Mesodermal cell (in vitro differentiated cells): ENCODE measurements at regions not wholly inside any gene's neighbourhood (a gene's known extent, or its start where the extent isn't known, plus 50 kb on each side); places are given as distances from the start of the nearest gene placed in this dataset.

Experiments used
- H3K27ac ChIP-seq: 2 replicates; pipeline ENCODE4 v1.7.0; 2013; ENCODE audit warnings: mild to moderate bottlenecking, low read depth, low read length, moderate library complexity; ENCODE audit not compliant: severe bottlenecking
- H3K36me3 ChIP-seq: 2 replicates; pipeline ENCODE4 v1.7.1; 2013; ENCODE audit warnings: mild to moderate bottlenecking, low read length, moderate library complexity; ENCODE audit not compliant: control insufficient read depth, insufficient read depth
- H3K4me1 ChIP-seq: one replicate; pipeline ENCODE4 v1.7.1; 2013; ENCODE audit warnings: mild to moderate bottlenecking, low read length; ENCODE audit not compliant: insufficient read depth, control insufficient read depth, poor library complexity, severe bottlenecking
- H3K4me3 ChIP-seq: 2 replicates; pipeline ENCODE4 v1.7.0; 2013; ENCODE audit warnings: low read length, control low read depth, mild to moderate bottlenecking; ENCODE audit not compliant: insufficient read depth, poor library complexity, severe bottlenecking; ENCODE audit errors: extremely low read depth
- H3K9me3 ChIP-seq: 2 replicates; pipeline ENCODE4 v1.7.1; 2013; ENCODE audit warnings: mild to moderate bottlenecking, low read length, moderate library complexity; ENCODE audit not compliant: control insufficient read depth
- WGBS, 2 experiments: methylation state at CpG; one replicate each; pipeline ENCODE4 v1.1.5; 2013; ENCODE audit warnings: missing lambda C conversion rate in 2 of 2; ENCODE audit not compliant: insufficient coverage in 2 of 2; 5-methylcytosine and 5-hydroxymethylcytosine counted together

GRCh38 chr4:64559571-64559970 lies 150.3 kb upstream of the TECRL start:
- H3K4me3 ChIP-seq, result no peak overlapping the region
- H3K9me3 ChIP-seq, result no peaks in the 10 kb centered on the region
- no peak overlapping the region for H3K27ac ChIP-seq
- no peaks in the 10 kb centered on the region for H3K4me1 ChIP-seq
- WGBS, 2 experiments, result 87 to 100% methylated on average over 3 to 4 of the region's 4 CpGs
- H3K36me3 ChIP-seq, result no peaks in the 10 kb centered on the region

- H3K4me1 ChIP-seq, result no peaks in the 10 kb centered on the region
- H3K4me3 ChIP-seq, result no peak overlapping the region
- H3K27ac ChIP-seq, result no peak overlapping the region
- H3K36me3 ChIP-seq, result no peaks in the 10 kb centered on the region
- no peaks in the 10 kb centered on the region for H3K9me3 ChIP-seq
Measured at GRCh38 chr4:64551125-64551524, 141.9 kb upstream of the TECRL start.

DNA sequence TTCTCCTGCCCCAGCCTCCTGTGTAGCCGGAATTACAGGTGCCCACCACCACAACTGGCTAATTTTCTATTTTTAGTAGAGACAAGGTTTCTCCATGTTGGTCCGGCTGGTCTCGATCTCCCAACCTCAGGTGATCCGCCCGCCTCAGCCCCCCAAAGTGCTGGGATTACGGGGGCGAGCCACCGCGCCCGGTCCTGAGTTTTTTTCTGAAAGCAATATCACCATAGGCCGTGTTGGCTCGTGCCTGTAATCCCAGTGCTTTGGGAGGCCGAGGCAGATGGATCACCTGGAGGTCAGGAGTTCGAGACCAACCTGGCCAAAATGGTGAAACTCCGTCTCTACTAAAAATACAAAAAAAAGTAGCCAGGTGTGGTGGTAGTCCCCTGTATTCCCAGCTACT lies 136.3 kb upstream of the TECRL start:
- no peaks in the 10 kb centered on the region for H3K36me3 ChIP-seq
- WGBS, 2 experiments, result 94 to 95% methylated on average over 9 to 14 of the region's 15 CpGs
- no peak overlapping the region for H3K27ac ChIP-seq

DNA sequence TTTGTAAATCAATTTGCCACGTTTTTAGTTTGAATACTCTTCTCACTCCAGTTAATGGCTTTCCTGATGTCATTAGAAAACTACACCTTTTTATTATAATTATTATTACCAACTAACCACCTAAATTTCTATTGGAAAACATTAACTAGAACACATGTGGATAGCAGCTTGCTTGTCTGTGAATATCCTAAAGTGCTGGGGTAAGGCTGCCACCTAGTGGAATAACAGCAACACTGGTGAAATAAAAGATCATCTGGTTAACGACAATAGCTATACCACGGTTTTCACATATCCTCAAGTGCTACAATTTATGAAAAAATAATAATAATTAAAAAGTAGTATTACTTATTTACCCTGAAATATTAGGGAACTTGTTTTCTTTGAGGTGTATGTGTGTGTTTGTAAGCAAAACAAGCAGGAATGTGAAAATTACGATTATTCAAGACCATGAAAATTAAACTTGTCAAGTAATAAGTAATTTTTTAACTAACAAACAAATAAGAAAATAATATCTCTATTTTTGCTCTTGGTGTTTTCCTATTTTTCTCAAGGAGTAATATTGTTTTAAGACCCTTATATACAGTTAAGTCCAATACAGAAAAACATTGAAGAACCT lies 130.1 kb upstream of the TECRL start:
- no peaks in the 10 kb centered on the region for H3K36me3 ChIP-seq
- H3K9me3 ChIP-seq, result no peaks in the 10 kb centered on the region
- H3K4me1 ChIP-seq, result no peaks in the 10 kb centered on the region
- H3K4me3 ChIP-seq, result no peak overlapping the region
- no peak overlapping the region for H3K27ac ChIP-seq
- WGBS, 2 experiments, result no CpG with 5 or more reads among the region's 4 CpGs

More for the DNA sequence above, 136.3 kb upstream of the TECRL start:
- H3K4me1 ChIP-seq, result no peaks in the 10 kb centered on the region
- H3K9me3 ChIP-seq, result no peaks in the 10 kb centered on the region
- no peak overlapping the region for H3K4me3 ChIP-seq

DNA sequence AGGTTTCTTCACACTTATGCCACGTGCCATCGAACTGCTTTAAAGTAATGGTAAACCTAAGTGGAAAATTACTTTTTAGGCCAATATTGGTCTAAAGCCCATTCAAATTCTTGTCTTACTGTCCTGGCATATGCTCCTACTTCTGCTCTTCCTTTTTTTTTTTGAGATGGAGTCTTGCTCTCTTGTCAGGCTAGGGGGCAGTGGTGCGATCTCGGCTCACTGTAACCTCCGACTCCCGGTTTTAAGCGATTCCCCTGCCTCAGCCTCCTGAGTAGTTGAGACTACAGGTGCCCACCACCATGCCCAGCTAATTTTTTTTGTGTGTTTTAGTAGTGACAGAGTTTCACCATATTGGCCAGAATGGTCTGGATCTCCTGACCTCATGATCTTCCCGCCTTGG lies 129.0 kb upstream of the TECRL start:
- Histone ChIP-seq H3K36me3 (no peaks in the 10 kb centered on the region), H3K27ac (no peak overlapping the region), H3K9me3 (no peaks in the 10 kb centered on the region), H3K4me1 (no peaks in the 10 kb centered on the region), H3K4me3 (no peak overlapping the region)
- WGBS, 2 experiments, result 82 to 100% methylated on average over 1 of the region's 8 CpGs

DNA sequence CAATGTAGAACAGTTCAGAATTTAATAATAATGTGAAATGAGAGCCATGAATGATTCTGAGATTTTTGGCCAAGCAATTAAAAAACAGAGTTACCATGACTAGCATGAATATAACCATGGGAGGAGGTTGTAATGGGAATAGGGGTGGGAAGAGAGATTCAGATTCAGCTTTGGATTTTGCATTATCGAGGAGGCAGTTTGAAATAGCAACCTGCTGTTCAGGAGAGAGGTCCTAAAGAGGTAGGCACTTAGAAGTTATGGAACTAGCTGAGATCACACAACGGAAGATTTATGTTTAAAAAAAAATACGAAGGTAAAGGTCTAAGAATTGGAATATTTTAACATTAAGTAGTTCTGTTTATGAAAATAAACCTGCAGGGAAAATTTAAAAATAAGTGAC lies 124.4 kb upstream of the TECRL start:
- Histone ChIP-seq H3K4me1 (no peaks in the 10 kb centered on the region), H3K36me3 (no peaks in the 10 kb centered on the region), H3K4me3 (no peak overlapping the region), H3K9me3 (no peaks in the 10 kb centered on the region), H3K27ac (no peak overlapping the region)
- WGBS, 2 experiments, result 89 to 92% methylated on average over 3 of the region's 3 CpGs

GRCh38 chr4:64533159-64533558 lies 123.9 kb upstream of the TECRL start:
- H3K4me1 ChIP-seq, result no peaks in the 10 kb centered on the region
- H3K36me3 ChIP-seq, result no peaks in the 10 kb centered on the region
- H3K4me3 ChIP-seq, result no peak overlapping the region
- H3K27ac ChIP-seq, result no peak overlapping the region
- WGBS, 2 experiments, result no CpG with 5 or more reads among the region's 2 CpGs
- no peaks in the 10 kb centered on the region for H3K9me3 ChIP-seq

DNA sequence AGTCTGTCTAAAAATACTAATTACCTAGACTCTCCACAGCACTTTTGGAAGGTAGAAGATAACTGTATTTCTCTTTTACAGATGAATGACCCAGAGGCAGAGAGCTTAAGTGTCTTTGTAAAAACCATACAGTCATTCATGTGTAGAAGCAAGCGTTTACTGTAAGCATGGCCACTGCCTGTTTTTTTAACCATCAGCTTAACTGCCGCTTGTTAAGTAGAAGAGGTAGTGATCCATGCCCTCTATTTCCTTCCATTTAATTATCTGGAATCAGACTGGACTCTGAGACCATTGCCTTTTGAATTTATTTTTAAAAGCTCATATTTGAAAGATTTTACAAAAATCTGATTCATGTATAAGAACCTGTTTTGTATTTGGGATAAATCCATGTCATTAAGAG lies 111.2 kb upstream of the TECRL start:
- Histone ChIP-seq H3K4me1 (no peaks in the 10 kb centered on the region), H3K4me3 (no peak overlapping the region)
- no CpG with 5 or more reads among the region's 2 CpGs for WGBS, 2 experiments

DNA sequence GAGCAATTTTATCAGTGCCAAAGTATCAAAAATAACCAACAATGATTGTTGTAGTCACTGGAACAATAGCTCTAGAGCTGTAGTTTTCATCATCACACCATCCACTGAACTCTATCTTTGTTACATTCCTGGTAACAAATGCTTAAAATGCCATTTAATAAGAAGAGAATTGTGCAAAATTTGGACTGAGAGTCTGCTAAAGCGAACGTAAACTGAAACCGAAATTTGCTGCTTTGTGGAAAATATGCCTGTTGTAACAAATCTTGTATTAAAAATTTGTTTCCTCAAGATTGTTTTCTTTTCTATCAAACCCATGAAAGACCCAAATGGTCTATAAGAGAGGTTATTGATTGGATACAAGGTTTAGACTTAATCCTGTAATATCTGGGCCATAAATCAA lies 109.3 kb upstream of the TECRL start:
- WGBS, 2 experiments, result no CpG with 5 or more reads among the region's 3 CpGs
- Histone ChIP-seq H3K4me3 (no peak overlapping the region), H3K9me3 (no peaks in the 10 kb centered on the region)

More for the DNA sequence above, 111.2 kb upstream of the TECRL start:
- no peaks in the 10 kb centered on the region for H3K36me3 ChIP-seq
- H3K27ac ChIP-seq, result no peak overlapping the region
- no peaks in the 10 kb centered on the region for H3K9me3 ChIP-seq

DNA sequence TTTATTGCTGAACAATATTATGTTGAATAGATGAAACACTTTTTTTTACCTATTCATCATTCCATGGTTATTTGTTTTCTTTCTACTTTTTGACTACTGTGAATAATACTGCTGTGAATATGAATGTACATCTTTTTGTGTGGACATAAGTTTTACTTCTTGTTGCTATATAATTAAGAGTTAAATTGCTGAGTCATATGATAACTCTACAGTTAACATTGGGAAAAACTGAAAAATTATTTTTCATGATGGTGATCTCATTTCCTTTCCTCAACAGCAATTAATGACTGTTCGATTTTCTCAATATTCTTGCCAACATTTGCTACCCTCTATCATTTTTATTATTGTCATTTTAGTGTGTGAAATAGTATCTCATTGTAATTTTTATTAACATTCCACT lies 106.9 kb upstream of the TECRL start:
- Histone ChIP-seq H3K9me3 (no peaks in the 10 kb centered on the region), H3K4me1 (no peaks in the 10 kb centered on the region), H3K27ac (no peak overlapping the region), H3K4me3 (no peak overlapping the region), H3K36me3 (no peaks in the 10 kb centered on the region)
- no CpG with 5 or more reads among the region's 1 CpG for WGBS, 2 experiments

More for the DNA sequence above, 109.3 kb upstream of the TECRL start:
- no peaks in the 10 kb centered on the region for H3K4me1 ChIP-seq
- no peaks in the 10 kb centered on the region for H3K36me3 ChIP-seq
- no peak overlapping the region for H3K27ac ChIP-seq

DNA sequence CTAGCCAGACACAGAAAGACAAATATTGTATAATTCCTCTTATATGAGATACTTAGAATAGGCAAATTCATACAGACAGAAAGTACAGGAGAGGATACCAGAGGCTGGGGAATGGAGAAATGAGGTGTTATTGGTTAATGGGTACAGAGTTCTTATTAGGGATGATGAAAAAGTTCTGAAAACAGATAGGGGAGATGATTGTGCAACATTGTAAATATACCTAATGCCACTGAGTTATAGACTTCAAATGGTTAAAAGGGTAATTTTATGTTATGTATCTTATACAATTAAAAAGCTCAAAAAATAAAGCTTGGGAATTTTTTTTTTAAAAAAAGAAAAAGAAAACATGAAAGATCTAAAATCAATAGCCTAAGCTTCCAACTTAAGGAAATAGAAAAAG lies 98.8 kb upstream of the TECRL start:
- Histone ChIP-seq H3K27ac (no peak overlapping the region), H3K4me3 (no peak overlapping the region), H3K4me1 (no peaks in the 10 kb centered on the region)

More for the DNA sequence above, 98.8 kb upstream of the TECRL start:
- Histone ChIP-seq H3K9me3 (no peaks in the 10 kb centered on the region), H3K36me3 (no peaks in the 10 kb centered on the region)
